Vagina (tissue), 2 donors: ENCODE measurements at regions not wholly inside any gene's neighbourhood (a gene's known extent, or its start where the extent isn't known, plus 50 kb on each side); places are given as distances from the start of the nearest gene placed in this dataset.

Experiments
- POLR2A ChIP-seq, 2 donors: fragments of 450-650 bp; IDR thresholded peaks; one replicate each; pipeline ENCODE4 v1.6.1; 2017; ENCODE audit warnings: antibody characterized with exemption in 2 of 2, mild to moderate bottlenecking in 2 of 2, moderate library complexity in 2 of 2
- POLR2AphosphoS5 ChIP-seq, 2 donors: sonication (generic); formaldehyde crosslinking; IDR thresholded peaks; one replicate each; pipeline ENCODE4 v1.9.0; 2017; ENCODE audit warnings: antibody characterized with exemption in 2 of 2, mild to moderate bottlenecking in 2 of 2, low read depth in 1 of 2; ENCODE audit not compliant: insufficient read depth in 1 of 2
- TF ChIP-seq, protein P1 (sequence below), 3 experiments: fragments of 450-650 bp in 2 of 3; fragments of 200-600 bp in 1 of 3; sonication (generic) in 1 of 3; IDR thresholded peaks; one replicate each; pipeline ENCODE4 v1.5.1; 2017 to 2019; ENCODE audit warnings: antibody characterized with exemption in 3 of 3, mild to moderate bottlenecking in 2 of 3, moderate library complexity in 2 of 3

DNA sequence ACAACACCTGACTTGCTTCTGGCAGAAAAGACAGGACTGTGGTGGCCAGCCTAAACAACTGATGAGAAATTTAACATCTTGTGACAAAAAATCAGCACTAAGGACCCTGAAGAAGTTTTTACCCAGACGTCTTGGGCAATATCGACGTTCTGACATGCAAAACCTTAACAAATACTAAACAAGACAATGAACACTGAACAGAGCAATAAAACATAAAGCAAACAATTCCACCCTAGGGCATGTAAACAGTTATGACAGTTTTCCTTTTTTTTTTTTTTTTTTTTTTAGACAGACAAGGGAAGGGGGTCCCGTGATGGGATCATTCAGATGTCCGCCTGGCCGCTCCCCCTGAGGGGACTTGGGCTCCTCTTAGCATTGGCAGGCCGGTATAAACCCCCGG lies 738.0 kb downstream of the SI start:
- TF ChIP-seq, protein P1, sequence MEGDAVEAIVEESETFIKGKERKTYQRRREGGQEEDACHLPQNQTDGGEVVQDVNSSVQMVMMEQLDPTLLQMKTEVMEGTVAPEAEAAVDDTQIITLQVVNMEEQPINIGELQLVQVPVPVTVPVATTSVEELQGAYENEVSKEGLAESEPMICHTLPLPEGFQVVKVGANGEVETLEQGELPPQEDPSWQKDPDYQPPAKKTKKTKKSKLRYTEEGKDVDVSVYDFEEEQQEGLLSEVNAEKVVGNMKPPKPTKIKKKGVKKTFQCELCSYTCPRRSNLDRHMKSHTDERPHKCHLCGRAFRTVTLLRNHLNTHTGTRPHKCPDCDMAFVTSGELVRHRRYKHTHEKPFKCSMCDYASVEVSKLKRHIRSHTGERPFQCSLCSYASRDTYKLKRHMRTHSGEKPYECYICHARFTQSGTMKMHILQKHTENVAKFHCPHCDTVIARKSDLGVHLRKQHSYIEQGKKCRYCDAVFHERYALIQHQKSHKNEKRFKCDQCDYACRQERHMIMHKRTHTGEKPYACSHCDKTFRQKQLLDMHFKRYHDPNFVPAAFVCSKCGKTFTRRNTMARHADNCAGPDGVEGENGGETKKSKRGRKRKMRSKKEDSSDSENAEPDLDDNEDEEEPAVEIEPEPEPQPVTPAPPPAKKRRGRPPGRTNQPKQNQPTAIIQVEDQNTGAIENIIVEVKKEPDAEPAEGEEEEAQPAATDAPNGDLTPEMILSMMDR (IDR thresholded peaks at IDR 0.05): no peak
- TF ChIP-seq POLR2AphosphoS5 (IDR thresholded peaks at IDR 0.05; ENCODE audit: insufficient read depth in 1 of 2, low read depth in 1 of 2): no peak
- no peak for TF ChIP-seq POLR2A (IDR thresholded peaks at IDR 0.05)
